Endothelial cell of umbilical vein (primary cell): ENCODE measurements at regions not wholly inside any gene's neighbourhood (a gene's known extent, or its start where the extent isn't known, plus 50 kb on each side); places are given as distances from the start of the nearest gene placed in this dataset.

ENCODE experiments used
- BruUV-seq: library from RNA; stranded (reverse); fragments of 400-500 nt; replicated peaks from 2 replicates; lab custom pipeline; 2021; lab: Mats Ljungman, UMichigan
- CTCF ChIA-PET: fragments of 300-600, 350-600 bp; sonication (Branson Sonifier 250); formaldehyde crosslinking; loops from one replicate; lab custom pipeline; 2021; ENCODE audit warnings: antibody characterized with exemption, inconsistent platforms; lab: Charles Lee
- POLR2A ChIA-PET: fragments of 300-600, 350-600 bp; sonication (Branson Sonifier 250); formaldehyde crosslinking; loops from one replicate; lab custom pipeline; 2021; ENCODE audit warnings: antibody characterized with exemption, inconsistent platforms; lab: Charles Lee
- DNase-seq: peaks from one replicate; pipeline ENCODE4 v3.0.0-alpha.2; 2011; ENCODE audit warnings: low read depth, low spot score
- FAIRE-seq: peaks from 2 replicates; lab custom pipeline; 2011; peaks lifted over from hg19 to GRCh38; lab: Jason Lieb, UNC
- H2AFZ ChIP-seq: 2 replicates; pipeline ENCODE4 v1.6.0; 2012; ENCODE audit warnings: low read depth, low read length, control low read depth, inconsistent platforms
- H3K27ac ChIP-seq: 2 replicates; pipeline ENCODE4 v1.5.1; 2011; ENCODE audit warnings: low read depth, mild to moderate bottlenecking, control low read depth, low read length, moderate library complexity; ENCODE audit not compliant: insufficient read depth
- H3K27me3 ChIP-seq, 2 experiments: 2 replicates each; pipeline versions ENCODE4 v1.6.0 to v1.6.1; 2011; ENCODE audit warnings: low read length in 2 of 2, mixed read lengths in 1 of 2; ENCODE audit not compliant: control insufficient read depth in 2 of 2, insufficient read depth in 2 of 2
- H3K36me3 ChIP-seq, 2 experiments: 2 replicates in 1 of 2; 3 replicates in 1 of 2; pipeline ENCODE4 v1.5.1; 2011; ENCODE audit warnings: low read length in 2 of 2, mild to moderate bottlenecking in 1 of 2, moderate library complexity in 1 of 2; ENCODE audit not compliant: control insufficient read depth in 2 of 2, insufficient read depth in 2 of 2; ENCODE audit errors: extremely low read depth in 1 of 2
- H3K4me1 ChIP-seq: 3 replicates; pipeline ENCODE4 v1.5.1; 2011; ENCODE audit warnings: mild to moderate bottlenecking, low read length; ENCODE audit not compliant: control insufficient read depth, insufficient read depth; ENCODE audit errors: extremely low read depth
- H3K4me2 ChIP-seq: 2 replicates; pipeline ENCODE4 v1.6.1; 2011; ENCODE audit warnings: low read length, control low read depth, mixed read lengths; ENCODE audit not compliant: insufficient read depth
- H3K4me3 ChIP-seq, 3 experiments: fragments of 200-600 bp in 1 of 3; sonication (generic), shearing (Covaris generic) in 1 of 3; replicated peaks in 1 of 3; 2 replicates each; pipeline ENCODE4 v1.5.1; 2011 to 2016; ENCODE audit warnings: control low read depth in 3 of 3, low read length in 3 of 3, mild to moderate bottlenecking in 2 of 3, inconsistent platforms in 1 of 3, low read depth in 1 of 3, moderate library complexity in 1 of 3; ENCODE audit not compliant: insufficient read depth in 1 of 3
- H3K79me2 ChIP-seq: 2 replicates; pipeline ENCODE4 v1.6.0; 2012; ENCODE audit warnings: low read length, inconsistent platforms; ENCODE audit not compliant: control insufficient read depth, insufficient read depth
- H3K9ac ChIP-seq: replicated peaks from 2 replicates; pipeline ENCODE3; 2011; ENCODE audit warnings: low read length, control low read depth; ENCODE audit not compliant: insufficient read depth; ENCODE audit errors: extremely low read depth
- H3K9me1 ChIP-seq: replicated peaks from 3 replicates; pipeline ENCODE4 v1.6.0; 2011; ENCODE audit warnings: mild to moderate bottlenecking, low read length; ENCODE audit not compliant: control insufficient read depth, insufficient read depth; ENCODE audit errors: extremely low read depth
- H3K9me3 ChIP-seq: replicated peaks from 2 replicates; pipeline ENCODE4 v1.5.1; 2012; ENCODE audit warnings: low read length, inconsistent platforms; ENCODE audit not compliant: control insufficient read depth, insufficient read depth
- H4K20me1 ChIP-seq: replicated peaks from 2 replicates; pipeline ENCODE3; 2011; ENCODE audit warnings: mild to moderate bottlenecking, low read length; ENCODE audit not compliant: control insufficient read depth, insufficient read depth; ENCODE audit errors: extremely low read depth
- EZH2 ChIP-seq: IDR thresholded peaks from 2 replicates; pipeline ENCODE4 v1.6.1; 2012; ENCODE audit warnings: borderline replicate concordance, low read depth, mild to moderate bottlenecking, moderate library complexity, low read length, inconsistent platforms; ENCODE audit not compliant: severe bottlenecking
- FOS ChIP-seq: IDR thresholded peaks from 2 replicates; pipeline ENCODE4 v1.6.1; 2011; ENCODE audit warnings: mild to moderate bottlenecking, low read length, moderate library complexity, borderline replicate concordance; ENCODE audit not compliant: insufficient read depth
- GATA2 ChIP-seq: IDR thresholded peaks from 2 replicates; pipeline ENCODE4 v1.7.0; 2011; ENCODE audit warnings: low read depth, mild to moderate bottlenecking, moderate library complexity, mixed read lengths, low read length; ENCODE audit not compliant: insufficient read length, insufficient read depth
- JUN ChIP-seq: IDR thresholded peaks from 2 replicates; pipeline ENCODE4 v1.6.1; 2011; ENCODE audit warnings: borderline replicate concordance, low read depth; ENCODE audit not compliant: insufficient read length, insufficient read depth
- MYC ChIP-seq: IDR thresholded peaks from one replicate; pipeline ENCODE4 v1.6.1; 2011; ENCODE audit warnings: mild to moderate bottlenecking, low read depth, low read length
- POLR2A ChIP-seq: IDR thresholded peaks from 2 replicates; pipeline ENCODE4 v1.6.1; 2012; ENCODE audit warnings: low read depth, mild to moderate bottlenecking, control low read depth, low read length
- POLR2AphosphoS5 ChIP-seq: IDR thresholded peaks from 2 replicates; pipeline ENCODE4 v1.6.1; 2012; ENCODE audit warnings: low read depth, mild to moderate bottlenecking, control low read depth, low read length, moderate library complexity; ENCODE audit not compliant: insufficient read depth
- dilution Hi-C: fragments of 300-500 bp; cut with MboI; formaldehyde crosslinking; loops from one replicate; pipeline ENCODE4 v1.15.0; 2019; ENCODE audit warnings: low sequenced_read_pairs; ENCODE audit not compliant: extremely low pct_ligation_motif_present
- intact Hi-C: fragments of 100-400 bp; cut with micrococcal nuclease; formaldehyde crosslinking; loops from one replicate; pipeline ENCODE4 v1.10.0; 2022
- TF ChIP-seq, protein P1 (sequence below): IDR thresholded peaks from 2 replicates; pipeline ENCODE4 v1.6.1; 2011; ENCODE audit not compliant: insufficient read depth, insufficient read length
- TF ChIP-seq, protein P2 (sequence below), 2 donors: IDR thresholded peaks; 1 replicate in 1 of 2; 2 replicates in 1 of 2; pipeline ENCODE4 v1.5.1; 2011; ENCODE audit warnings: low read length in 2 of 2, mild to moderate bottlenecking in 2 of 2, moderate library complexity in 2 of 2, control low read depth in 1 of 2, inconsistent platforms in 1 of 2, low read depth in 1 of 2; ENCODE audit not compliant: insufficient read depth in 1 of 2; ENCODE audit errors: extremely low read depth in 1 of 2

DNA sequence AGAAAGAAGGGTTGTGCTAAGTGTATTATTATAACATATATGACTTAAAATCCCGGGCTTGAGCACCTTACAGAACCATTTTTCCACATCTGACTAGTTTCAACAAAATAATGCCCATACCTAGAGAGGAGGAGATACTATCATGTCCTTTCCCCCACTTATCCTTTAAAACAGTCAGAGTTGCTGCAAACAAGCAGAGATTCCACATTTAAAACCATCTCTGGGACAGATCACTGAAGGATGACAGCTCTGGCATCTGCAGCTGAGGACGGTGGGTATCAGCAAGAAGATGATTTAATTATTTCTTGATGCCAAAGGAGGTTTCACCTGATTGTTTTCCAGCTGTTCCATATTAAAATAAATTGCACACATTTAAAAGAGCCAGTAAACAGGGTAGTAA is 328.0 kb upstream of the TMTC1 start:
- TF ChIP-seq, protein P1, sequence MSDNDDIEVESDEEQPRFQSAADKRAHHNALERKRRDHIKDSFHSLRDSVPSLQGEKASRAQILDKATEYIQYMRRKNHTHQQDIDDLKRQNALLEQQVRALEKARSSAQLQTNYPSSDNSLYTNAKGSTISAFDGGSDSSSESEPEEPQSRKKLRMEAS, result no peak
- TF ChIP-seq FOS (no peak), MYC (no peak), GATA2 (no peak), EZH2 (no peak), POLR2A (no peak), JUN (no peak), POLR2AphosphoS5 (no peak)
- TF ChIP-seq, protein P2, sequence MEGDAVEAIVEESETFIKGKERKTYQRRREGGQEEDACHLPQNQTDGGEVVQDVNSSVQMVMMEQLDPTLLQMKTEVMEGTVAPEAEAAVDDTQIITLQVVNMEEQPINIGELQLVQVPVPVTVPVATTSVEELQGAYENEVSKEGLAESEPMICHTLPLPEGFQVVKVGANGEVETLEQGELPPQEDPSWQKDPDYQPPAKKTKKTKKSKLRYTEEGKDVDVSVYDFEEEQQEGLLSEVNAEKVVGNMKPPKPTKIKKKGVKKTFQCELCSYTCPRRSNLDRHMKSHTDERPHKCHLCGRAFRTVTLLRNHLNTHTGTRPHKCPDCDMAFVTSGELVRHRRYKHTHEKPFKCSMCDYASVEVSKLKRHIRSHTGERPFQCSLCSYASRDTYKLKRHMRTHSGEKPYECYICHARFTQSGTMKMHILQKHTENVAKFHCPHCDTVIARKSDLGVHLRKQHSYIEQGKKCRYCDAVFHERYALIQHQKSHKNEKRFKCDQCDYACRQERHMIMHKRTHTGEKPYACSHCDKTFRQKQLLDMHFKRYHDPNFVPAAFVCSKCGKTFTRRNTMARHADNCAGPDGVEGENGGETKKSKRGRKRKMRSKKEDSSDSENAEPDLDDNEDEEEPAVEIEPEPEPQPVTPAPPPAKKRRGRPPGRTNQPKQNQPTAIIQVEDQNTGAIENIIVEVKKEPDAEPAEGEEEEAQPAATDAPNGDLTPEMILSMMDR (IDR thresholded peaks at IDR 0.05; ENCODE audit: extremely low read depth in 1 of 2, insufficient read depth in 1 of 2, low read depth in 1 of 2, low read length in 2 of 2), result no peak
- POLR2A ChIA-PET, result no interaction called here
- Histone ChIP-seq H2AFZ (no peak overlapping the region), H3K9me3 (no peaks in the 10 kb centered on the region), H3K4me3 (no peak overlapping the region), H3K27me3 (no peaks in the 10 kb centered on the region), H3K4me1 (peaks cover 5% of the 10 kb centered on the region), H3K4me2 (no peak overlapping the region), H3K79me2 (no peaks in the 10 kb centered on the region), H3K27ac (no peak overlapping the region), H3K9me1 (no peaks in the 10 kb centered on the region), H3K36me3 (no peaks in the 10 kb centered on the region), H4K20me1 (no peaks in the 10 kb centered on the region), H3K9ac (no peak overlapping the region)
- no peak for DNase-seq
- BruUV-seq, result no TSS peak
- FAIRE-seq, result peak; percentile 57
- CTCF ChIA-PET, result interaction anchor here (0.9 kb wide), 1 partner anchor 11 kb away, joined by 3 read pairs; no protein-coding TSS in a partner anchor
- intact Hi-C loops, result loop anchor here (1.0 kb wide), 1 partner anchor 85 kb away; no protein-coding TSS in a partner anchor
- dilution Hi-C loops, result no loop called here
